Astrocyte (in vitro differentiated cells and primary cell): ENCODE measurements at regions not wholly inside any gene's neighbourhood (a gene's known extent, or its start where the extent isn't known, plus 50 kb on each side); places are given as distances from the start of the nearest gene placed in this dataset.

Source experiments
- CTCF ChIP-seq: IDR thresholded peaks from 2 replicates; pipeline ENCODE4 v1.5.1; 2011; ENCODE audit warnings: low read depth, mild to moderate bottlenecking, inconsistent platforms, low read length, moderate library complexity; ENCODE audit not compliant: insufficient read depth
- EZH2 ChIP-seq: IDR thresholded peaks from 2 replicates; pipeline ENCODE4 v1.6.1; 2012; ENCODE audit warnings: mild to moderate bottlenecking, low read length, inconsistent platforms; ENCODE audit not compliant: insufficient read depth

- no peak for TF ChIP-seq CTCF
- TF ChIP-seq EZH2, result no peak
These were observed 61.5 kb upstream of the TCF12 start for GRCh38 chr15:56856934-56857333.
